ENCODE measurements at regions not wholly inside any gene's neighbourhood (a gene's known extent, or its start where the extent isn't known, plus 50 kb on each side); places are given as distances from the start of the nearest gene placed in this dataset.
"Not testable (repeated sequence)": the region's sequence is repeated elsewhere in the genome, so short reads cannot be mapped to it uniquely, and the experiment has no call there.

- Histone ChIP-seq H3K79me2 (ENCODE audit: insufficient read depth, low read length) (no peaks in the 10 kb centered on the region), H3K9ac (ENCODE audit: low read length) (no peak overlapping the region), H3K9me2 (replicated peaks; ENCODE audit: insufficient read depth, low read length) (no peaks in the 10 kb centered on the region), H3K9me3 (ENCODE audit: insufficient read depth, low read length) (no peaks in the 10 kb centered on the region), H3K36me3 (ENCODE audit: low read length) (no peaks in the 10 kb centered on the region), H4K20me1 (ENCODE audit: low read depth, low read length) (0 out of 2 replicates have a peak, but pooled peaks cover 3% of the 10 kb centered on the region), H3K27ac (ENCODE audit: low read depth, low read length) (no peak overlapping the region), H2AFZ (ENCODE audit: low read depth, low read length, severe bottlenecking) (no peak overlapping the region), H3K27me3 (ENCODE audit: low read length) (no peaks in the 10 kb centered on the region), H3F3A (ENCODE audit: insufficient read depth) (no peaks in the 10 kb centered on the region), H3K4me2 (ENCODE audit: low read depth, low read length, poor library complexity, severe bottlenecking) (no peak overlapping the region), H3K4me3 (ENCODE audit: insufficient read depth, low read length, poor library complexity, severe bottlenecking) (no peak overlapping the region)
- no peak for TF ChIP-seq EZH2phosphoT487 (conservative IDR thresholded peaks at IDR 0.05; ENCODE audit: low read length)
- TF ChIP-seq, protein P1, sequence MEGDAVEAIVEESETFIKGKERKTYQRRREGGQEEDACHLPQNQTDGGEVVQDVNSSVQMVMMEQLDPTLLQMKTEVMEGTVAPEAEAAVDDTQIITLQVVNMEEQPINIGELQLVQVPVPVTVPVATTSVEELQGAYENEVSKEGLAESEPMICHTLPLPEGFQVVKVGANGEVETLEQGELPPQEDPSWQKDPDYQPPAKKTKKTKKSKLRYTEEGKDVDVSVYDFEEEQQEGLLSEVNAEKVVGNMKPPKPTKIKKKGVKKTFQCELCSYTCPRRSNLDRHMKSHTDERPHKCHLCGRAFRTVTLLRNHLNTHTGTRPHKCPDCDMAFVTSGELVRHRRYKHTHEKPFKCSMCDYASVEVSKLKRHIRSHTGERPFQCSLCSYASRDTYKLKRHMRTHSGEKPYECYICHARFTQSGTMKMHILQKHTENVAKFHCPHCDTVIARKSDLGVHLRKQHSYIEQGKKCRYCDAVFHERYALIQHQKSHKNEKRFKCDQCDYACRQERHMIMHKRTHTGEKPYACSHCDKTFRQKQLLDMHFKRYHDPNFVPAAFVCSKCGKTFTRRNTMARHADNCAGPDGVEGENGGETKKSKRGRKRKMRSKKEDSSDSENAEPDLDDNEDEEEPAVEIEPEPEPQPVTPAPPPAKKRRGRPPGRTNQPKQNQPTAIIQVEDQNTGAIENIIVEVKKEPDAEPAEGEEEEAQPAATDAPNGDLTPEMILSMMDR (IDR thresholded peaks at IDR 0.05; ENCODE audit: insufficient read depth, low read length, poor library complexity, severe bottlenecking), result no peak
Measured at GRCh38 chr7:10779465-10780399, 193.9 kb upstream of the PHF14 start.

- Histone ChIP-seq H3F3A (ENCODE audit: insufficient read depth) (no peaks in the 10 kb centered on the region), H3K27ac (ENCODE audit: low read depth, low read length) (no peak overlapping the region), H3K4me2 (ENCODE audit: low read depth, low read length, poor library complexity, severe bottlenecking) (no peak overlapping the region), H3K9me3 (ENCODE audit: insufficient read depth, low read length) (no peaks in the 10 kb centered on the region), H3K27me3 (ENCODE audit: low read length) (no peaks in the 10 kb centered on the region), H3K9me2 (replicated peaks; ENCODE audit: insufficient read depth, low read length) (no peaks in the 10 kb centered on the region), H3K4me3 (ENCODE audit: insufficient read depth, low read length, poor library complexity, severe bottlenecking) (no peak overlapping the region), H2AFZ (ENCODE audit: low read depth, low read length, severe bottlenecking) (no peak overlapping the region), H4K20me1 (ENCODE audit: low read depth, low read length) (0 out of 2 replicates have a peak, but pooled peaks cover 3% of the 10 kb centered on the region), H3K79me2 (ENCODE audit: insufficient read depth, low read length) (no peaks in the 10 kb centered on the region), H3K9ac (ENCODE audit: low read length) (no peak overlapping the region), H3K36me3 (ENCODE audit: low read length) (no peaks in the 10 kb centered on the region)
- TF ChIP-seq, protein P1 (IDR thresholded peaks at IDR 0.05; ENCODE audit: insufficient read depth, low read length, poor library complexity, severe bottlenecking), result no peak
- TF ChIP-seq EZH2phosphoT487 (conservative IDR thresholded peaks at IDR 0.05; ENCODE audit: low read length), result no peak
Measured at GRCh38 chr7:10780400-10780747, 193.3 kb upstream of the PHF14 start.

DNA sequence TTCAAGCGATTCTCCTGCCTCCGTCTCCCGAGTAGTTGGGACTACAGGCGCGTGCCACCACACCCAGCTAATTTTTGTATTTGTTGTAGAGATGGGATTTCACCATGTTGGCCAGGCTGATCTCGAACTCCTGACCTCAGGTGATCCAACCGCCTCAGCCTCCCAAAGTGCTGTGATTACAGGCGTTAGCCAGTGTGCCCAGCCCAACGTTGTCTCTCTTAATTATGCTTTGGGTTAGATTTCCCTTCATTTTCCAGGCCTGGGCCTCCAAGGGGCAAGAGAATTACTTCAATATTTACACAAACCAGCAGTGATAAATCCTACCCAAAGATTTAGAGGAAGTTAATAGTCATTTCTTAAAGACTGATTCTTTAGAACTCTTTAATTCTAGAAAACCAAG is 186.7 kb upstream of the PHF14 start:
- H3K9me3 ChIP-seq (ENCODE audit: insufficient read depth, low read length); H3K9ac ChIP-seq (ENCODE audit: low read length); H3K27ac ChIP-seq (ENCODE audit: low read depth, low read length); H3K4me2 ChIP-seq (ENCODE audit: low read depth, low read length, poor library complexity, severe bottlenecking); H3K36me3 ChIP-seq (ENCODE audit: low read length); H4K20me1 ChIP-seq (ENCODE audit: low read depth, low read length); H3K79me2 ChIP-seq (ENCODE audit: insufficient read depth, low read length); H3K27me3 ChIP-seq (ENCODE audit: low read length); H3F3A ChIP-seq (ENCODE audit: insufficient read depth); H2AFZ ChIP-seq (ENCODE audit: low read depth, low read length, severe bottlenecking); H3K9me2 ChIP-seq (replicated peaks; ENCODE audit: insufficient read depth, low read length); H3K4me3 ChIP-seq (ENCODE audit: insufficient read depth, low read length, poor library complexity, severe bottlenecking): not testable (repeated sequence)

GRCh38 chr7:10789170-10789569 is 184.5 kb upstream of the PHF14 start:
- Histone ChIP-seq H4K20me1 (ENCODE audit: low read depth, low read length) (no peaks in the 10 kb centered on the region), H3K9me3 (ENCODE audit: insufficient read depth, low read length) (no peaks in the 10 kb centered on the region), H3K27me3 (ENCODE audit: low read length) (no peaks in the 10 kb centered on the region), H2AFZ (ENCODE audit: low read depth, low read length, severe bottlenecking) (no peak overlapping the region), H3K4me3 (ENCODE audit: insufficient read depth, low read length, poor library complexity, severe bottlenecking) (no peak overlapping the region), H3K36me3 (ENCODE audit: low read length) (no peaks in the 10 kb centered on the region), H3K9ac (ENCODE audit: low read length) (no peak overlapping the region), H3K9me2 (replicated peaks; ENCODE audit: insufficient read depth, low read length) (no peaks in the 10 kb centered on the region), H3K4me2 (ENCODE audit: low read depth, low read length, poor library complexity, severe bottlenecking) (no peak overlapping the region), H3F3A (ENCODE audit: insufficient read depth) (no peaks in the 10 kb centered on the region), H3K27ac (ENCODE audit: low read depth, low read length) (no peak overlapping the region), H3K79me2 (ENCODE audit: insufficient read depth, low read length) (no peaks in the 10 kb centered on the region)
- TF ChIP-seq EZH2phosphoT487 (conservative IDR thresholded peaks at IDR 0.05; ENCODE audit: low read length), result no peak
- TF ChIP-seq, protein P1 (IDR thresholded peaks at IDR 0.05; ENCODE audit: insufficient read depth, low read length, poor library complexity, severe bottlenecking), result no peak
